GM19025 (cell line): ENCODE measurements at regions not wholly inside any gene's neighbourhood (a gene's known extent, or its start where the extent isn't known, plus 50 kb on each side); places are given as distances from the start of the nearest gene placed in this dataset.

Source experiments
- ATAC-seq: cut with Tn5 transposase; IDR thresholded peaks from one replicate; pipeline ENCODE4 v1.9.1; 2021; ENCODE audit warnings: mild to moderate bottlenecking, low read depth, moderate library complexity; ENCODE audit not compliant: unreplicated experiment

GRCh38 chr18:61039251-61039650, 294.0 kb upstream of the CDH20 start:
- ATAC-seq = no peak

- no peak for ATAC-seq
These were observed 285.4 kb upstream of the CDH20 start for GRCh38 chr18:61047794-61048193.

- no peak for ATAC-seq
These were observed 275.8 kb upstream of the CDH20 start for GRCh38 chr18:61057443-61057842.

GRCh38 chr18:61062258-61062657, 271.0 kb upstream of the CDH20 start:
- ATAC-seq = no peak

GRCh38 chr18:61064911-61065310, 268.3 kb upstream of the CDH20 start:
- no peak for ATAC-seq

GRCh38 chr18:61076986-61077385, 256.2 kb upstream of the CDH20 start:
- ATAC-seq = no peak

- ATAC-seq = no peak
These were observed 253.5 kb upstream of the CDH20 start for GRCh38 chr18:61079714-61080113.

GRCh38 chr18:61080954-61081528, 252.2 kb upstream of the CDH20 start:
- no peak for ATAC-seq

- no peak for ATAC-seq
These were observed 250.1 kb upstream of the CDH20 start for GRCh38 chr18:61082976-61083630.

GRCh38 chr18:61085036-61085435, 248.2 kb upstream of the CDH20 start:
- ATAC-seq = no peak

GRCh38 chr18:61085761-61086160, 247.5 kb upstream of the CDH20 start:
- ATAC-seq = no peak

GRCh38 chr18:61086657-61087056, 246.6 kb upstream of the CDH20 start:
- ATAC-seq = no peak

GRCh38 chr18:61091379-61091778, 241.9 kb upstream of the CDH20 start:
- ATAC-seq = no peak

GRCh38 chr18:61093965-61094364, 239.3 kb upstream of the CDH20 start:
- no peak for ATAC-seq

GRCh38 chr18:61096226-61096625, 237.0 kb upstream of the CDH20 start:
- no peak for ATAC-seq

- ATAC-seq = no peak
These were observed 226.1 kb upstream of the CDH20 start for GRCh38 chr18:61107113-61107512.

GRCh38 chr18:61108706-61109105, 224.5 kb upstream of the CDH20 start:
- ATAC-seq = no peak

- ATAC-seq = no peak
These were observed 209.9 kb upstream of the CDH20 start for GRCh38 chr18:61123309-61123708.

- ATAC-seq = no peak
These were observed 205.3 kb upstream of the CDH20 start for GRCh38 chr18:61127714-61128467.

GRCh38 chr18:61129001-61129400, 204.2 kb upstream of the CDH20 start:
- no peak for ATAC-seq

GRCh38 chr18:61132031-61132430, 201.2 kb upstream of the CDH20 start:
- ATAC-seq = no peak

- no peak for ATAC-seq
These were observed 199.4 kb upstream of the CDH20 start for GRCh38 chr18:61133783-61134182.
